Osteocyte (in vitro differentiated cells): ENCODE measurements at regions not wholly inside any gene's neighbourhood (a gene's known extent, or its start where the extent isn't known, plus 50 kb on each side); places are given as distances from the start of the nearest gene placed in this dataset.

ENCODE experiments used
- DNase-seq: peaks from one replicate; pipeline ENCODE4 v3.0.0; 2021; ENCODE audit warnings: mixed read lengths; ENCODE audit not compliant: unreplicated experiment; ENCODE audit errors: extremely low spot score
- H3K27ac Mint-ChIP-seq: one replicate; pipeline ENCODE4 v1.8.0; 2021; ENCODE audit warnings: mild to moderate bottlenecking, mixed read lengths; ENCODE audit not compliant: unreplicated experiment
- H3K27me3 Mint-ChIP-seq: one replicate; pipeline ENCODE4 v1.8.0; 2021; ENCODE audit warnings: mixed read lengths; ENCODE audit not compliant: unreplicated experiment
- H3K36me3 Mint-ChIP-seq: one replicate; pipeline ENCODE4 v1.8.0; 2021; ENCODE audit warnings: mixed read lengths; ENCODE audit not compliant: unreplicated experiment
- H3K4me1 Mint-ChIP-seq: one replicate; pipeline ENCODE4 v1.8.0; 2021; ENCODE audit warnings: mixed read lengths; ENCODE audit not compliant: unreplicated experiment
- H3K4me3 Mint-ChIP-seq: one replicate; pipeline ENCODE4 v1.8.0; 2021; ENCODE audit warnings: mild to moderate bottlenecking, moderate library complexity, mixed read lengths; ENCODE audit not compliant: unreplicated experiment
- H3K9me3 Mint-ChIP-seq: one replicate; pipeline ENCODE4 v1.8.0; 2021; ENCODE audit warnings: mixed read lengths; ENCODE audit not compliant: unreplicated experiment
- CTCF ChIP-seq: fragments of 200-600 bp; sonication (generic); IDR thresholded peaks from 2 replicates; pipeline ENCODE4 v1.5.0; 2021; ENCODE audit warnings: antibody characterized with exemption, mild to moderate bottlenecking, moderate library complexity

GRCh38 chr2:63784461-63784860 lies 57.2 kb upstream of the UGP2 start:
- no peak for TF ChIP-seq CTCF
- Mint-ChIP-seq H3K4me1 (peaks cover 25% of the 10 kb centered on the region), H3K9me3 (no peaks in the 10 kb centered on the region), H3K27me3 (no peaks in the 10 kb centered on the region), H3K27ac (no peak overlapping the region), H3K4me3 (no peak overlapping the region), H3K36me3 (no peaks in the 10 kb centered on the region)
- DNase-seq: no peak

GRCh38 chr2:63785096-63785495 lies 56.6 kb upstream of the UGP2 start:
- H3K9me3 Mint-ChIP-seq: no peaks in the 10 kb centered on the region
- no peak for TF ChIP-seq CTCF
- no peaks in the 10 kb centered on the region for H3K27me3 Mint-ChIP-seq
- H3K27ac Mint-ChIP-seq: no peak overlapping the region
- no peaks in the 10 kb centered on the region for H3K36me3 Mint-ChIP-seq
- peaks cover 32% of the 10 kb centered on the region for H3K4me1 Mint-ChIP-seq
- no peak for DNase-seq
- H3K4me3 Mint-ChIP-seq: no peak overlapping the region

- no peaks in the 10 kb centered on the region for H3K36me3 Mint-ChIP-seq
- no peaks in the 10 kb centered on the region for H3K27me3 Mint-ChIP-seq
- no peak overlapping the region for H3K27ac Mint-ChIP-seq
Observed at GRCh38 chr2:63786471-63786870, 55.2 kb upstream of the UGP2 start.

GRCh38 chr2:63788071-63788470 lies 53.6 kb upstream of the UGP2 start:
- no peaks in the 10 kb centered on the region for H3K36me3 Mint-ChIP-seq
- H3K4me1 Mint-ChIP-seq: peaks cover 54% of the 10 kb centered on the region
- H3K27ac Mint-ChIP-seq: no peak overlapping the region
- no peak overlapping the region for H3K4me3 Mint-ChIP-seq
- no peak for TF ChIP-seq CTCF
- no peak for DNase-seq
- no peaks in the 10 kb centered on the region for H3K27me3 Mint-ChIP-seq
- no peaks in the 10 kb centered on the region for H3K9me3 Mint-ChIP-seq

More at GRCh38 chr2:63786471-63786870, 55.2 kb upstream of the UGP2 start:
- no peaks in the 10 kb centered on the region for H3K9me3 Mint-ChIP-seq
- peaks cover 41% of the 10 kb centered on the region for H3K4me1 Mint-ChIP-seq
- DNase-seq: no peak
- TF ChIP-seq CTCF: no peak
- H3K4me3 Mint-ChIP-seq: no peak overlapping the region

- no peak for DNase-seq
- Mint-ChIP-seq H3K9me3 (no peaks in the 10 kb centered on the region), H3K27me3 (no peaks in the 10 kb centered on the region), H3K36me3 (no peaks in the 10 kb centered on the region), H3K4me3 (no peak overlapping the region), H3K4me1 (peaks cover 55% of the 10 kb centered on the region), H3K27ac (peak overlapping the region; percentile 85)
- no peak for TF ChIP-seq CTCF
Observed at GRCh38 chr2:63789338-63790020, 52.2 kb upstream of the UGP2 start.
